NCI-H2029 (cell line): ENCODE measurements at regions not wholly inside any gene's neighbourhood (a gene's known extent, or its start where the extent isn't known, plus 50 kb on each side); places are given as distances from the start of the nearest gene placed in this dataset.
"Not testable (repeated sequence)": the region's sequence is repeated elsewhere in the genome, so short reads cannot be mapped to it uniquely, and the experiment has no call there.

ENCODE experiments used
- DNase-seq: peaks from one replicate; lab custom pipeline; 2025; lab: John Stamatoyannopoulos, UW

- no peak for DNase-seq
Observed at GRCh38 chr6:145112711-145113148, 622.6 kb downstream of the EPM2A start.

DNA sequence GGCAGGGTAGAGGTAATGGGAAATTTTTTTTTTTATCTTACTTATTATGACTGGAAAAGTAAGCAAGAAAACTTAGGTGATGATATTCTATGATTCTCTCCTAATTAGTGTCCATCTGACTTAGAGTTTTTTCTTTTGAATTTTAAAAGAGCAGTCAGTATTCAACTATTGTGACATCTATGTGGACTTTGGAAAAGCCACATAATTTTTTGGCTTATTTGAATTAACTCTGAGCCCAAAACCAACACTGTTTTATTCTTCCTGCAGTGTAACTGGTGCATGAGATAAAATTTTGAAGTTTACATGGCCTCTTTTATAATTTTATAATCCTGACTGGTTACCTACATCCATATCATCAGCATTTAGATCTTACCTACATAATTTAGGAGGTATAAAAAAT, 619.7 kb downstream of the EPM2A start:
- DNase-seq, result no peak

- no peak for DNase-seq
Observed at GRCh38 chr6:145116591-145117178, 618.6 kb downstream of the EPM2A start.

GRCh38 chr6:145118224-145118623, 617.1 kb downstream of the EPM2A start:
- no peak for DNase-seq

DNA sequence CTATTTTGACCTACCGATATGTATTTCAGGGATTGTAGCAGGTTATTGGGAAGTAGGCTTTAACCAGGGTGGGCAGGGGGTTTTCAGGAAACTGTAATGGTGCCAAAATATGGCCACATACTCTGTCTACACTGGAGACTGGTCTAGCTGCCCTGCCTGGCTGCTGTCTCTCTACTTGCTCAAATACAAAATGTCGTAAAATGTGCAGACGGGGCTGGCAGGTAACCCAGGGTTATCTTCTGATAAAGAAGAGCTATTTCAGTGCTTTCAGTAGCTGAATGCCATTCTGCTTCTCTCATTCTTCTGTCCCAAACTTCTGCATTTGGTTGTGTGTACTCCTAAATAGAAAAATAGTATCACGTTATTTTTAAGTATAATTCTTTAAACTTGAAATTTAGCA, 616.2 kb downstream of the EPM2A start:
- no peak for DNase-seq

GRCh38 chr6:145132709-145133108, 602.6 kb downstream of the EPM2A start:
- no peak for DNase-seq

GRCh38 chr6:145135702-145136101, 599.6 kb downstream of the EPM2A start:
- DNase-seq, result no peak

GRCh38 chr6:145137425-145137824, 597.9 kb downstream of the EPM2A start:
- DNase-seq, result no peak

DNA sequence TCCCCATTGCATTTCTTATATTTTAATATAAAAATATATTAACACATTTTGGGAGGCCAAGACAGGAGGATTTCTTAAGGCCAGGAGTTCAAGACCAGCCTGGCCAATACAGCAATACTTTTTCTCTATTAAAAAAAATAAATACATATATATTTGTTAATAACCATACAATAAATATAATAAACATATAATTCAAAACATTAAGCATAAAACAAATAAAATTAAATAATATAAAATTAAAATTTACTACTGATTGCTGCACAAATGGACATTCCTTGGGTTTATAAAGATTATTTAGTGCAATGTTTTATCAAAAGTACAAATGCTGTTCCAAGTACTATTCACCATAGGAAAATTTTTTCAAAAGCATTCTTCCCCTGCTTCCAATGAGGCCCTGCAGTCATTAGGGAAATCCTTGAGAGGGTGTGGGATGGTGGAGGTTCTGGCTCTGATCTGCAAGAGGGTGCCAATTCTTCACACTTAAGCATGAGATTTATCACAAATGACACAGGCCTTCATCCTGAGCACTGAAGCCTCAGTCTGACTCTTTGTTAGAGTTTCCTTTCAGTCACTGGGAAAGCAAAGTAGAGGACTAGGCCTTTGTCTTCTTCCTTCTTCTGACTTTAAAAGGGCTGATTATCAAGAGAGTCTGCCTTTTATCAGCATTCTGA, 596.7 kb downstream of the EPM2A start:
- DNase-seq, result no peak

- no peak for DNase-seq
Observed at GRCh38 chr6:145139140-145139850, 596.0 kb downstream of the EPM2A start.

DNA sequence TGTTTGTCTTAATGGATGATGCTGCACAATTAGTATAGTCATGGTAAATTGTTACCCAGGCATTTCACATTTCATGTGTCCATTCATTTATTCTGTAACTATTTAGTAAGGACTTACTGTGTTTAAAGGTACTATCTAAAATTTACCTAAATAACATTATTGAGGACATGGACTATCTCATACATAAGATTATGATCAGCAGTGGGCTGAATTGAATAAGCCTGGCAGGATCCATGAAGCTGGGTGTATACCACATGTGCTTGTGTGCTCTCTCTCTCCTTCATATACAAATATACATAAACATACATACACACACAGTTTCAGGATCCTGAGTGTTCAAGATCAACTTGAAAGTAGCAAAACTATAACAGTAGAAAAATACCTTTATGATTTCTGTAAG, 595.4 kb downstream of the EPM2A start:
- no peak for DNase-seq

DNA sequence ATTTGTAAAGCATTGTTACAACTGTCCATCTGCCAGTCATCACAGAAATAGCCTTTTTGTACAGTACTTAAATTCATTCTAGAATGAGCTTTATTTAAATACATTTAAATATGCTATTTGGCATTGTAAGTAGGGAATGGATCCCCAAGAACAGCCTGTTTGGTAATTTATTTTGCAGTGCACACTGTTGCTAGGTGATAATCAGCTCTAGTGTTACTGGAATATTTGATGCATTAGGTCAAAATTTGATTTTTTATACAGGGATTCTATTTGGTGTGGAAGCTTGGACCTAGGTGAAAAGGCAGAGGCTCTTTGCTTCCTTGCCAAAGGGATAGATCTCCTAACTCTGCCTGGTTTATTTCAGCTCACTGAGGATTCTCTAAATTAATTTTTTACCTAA, 593.7 kb downstream of the EPM2A start:
- no peak for DNase-seq

- no peak for DNase-seq
Observed at GRCh38 chr6:145142958-145143357, 592.4 kb downstream of the EPM2A start.

DNA sequence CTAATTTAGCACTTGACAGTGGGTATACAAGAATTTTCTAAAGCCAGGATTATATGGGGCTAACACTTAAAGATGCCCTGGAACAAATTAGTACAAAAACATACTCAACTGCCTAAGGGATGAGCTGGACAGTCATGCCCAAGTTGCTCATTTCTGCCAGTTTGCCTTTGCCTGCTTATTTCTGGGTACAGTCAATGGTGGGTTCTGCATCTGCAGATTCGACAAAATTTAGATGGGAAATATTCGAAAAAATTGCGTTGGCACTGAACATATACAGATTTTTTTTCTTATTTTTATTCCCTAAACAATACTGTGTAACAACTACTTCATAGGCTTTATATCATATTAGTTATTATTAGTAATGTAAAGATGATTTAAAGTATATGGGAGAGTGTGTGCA, 591.9 kb downstream of the EPM2A start:
- no peak for DNase-seq

GRCh38 chr6:145147559-145147958, 587.8 kb downstream of the EPM2A start:
- DNase-seq, result no peak

DNA sequence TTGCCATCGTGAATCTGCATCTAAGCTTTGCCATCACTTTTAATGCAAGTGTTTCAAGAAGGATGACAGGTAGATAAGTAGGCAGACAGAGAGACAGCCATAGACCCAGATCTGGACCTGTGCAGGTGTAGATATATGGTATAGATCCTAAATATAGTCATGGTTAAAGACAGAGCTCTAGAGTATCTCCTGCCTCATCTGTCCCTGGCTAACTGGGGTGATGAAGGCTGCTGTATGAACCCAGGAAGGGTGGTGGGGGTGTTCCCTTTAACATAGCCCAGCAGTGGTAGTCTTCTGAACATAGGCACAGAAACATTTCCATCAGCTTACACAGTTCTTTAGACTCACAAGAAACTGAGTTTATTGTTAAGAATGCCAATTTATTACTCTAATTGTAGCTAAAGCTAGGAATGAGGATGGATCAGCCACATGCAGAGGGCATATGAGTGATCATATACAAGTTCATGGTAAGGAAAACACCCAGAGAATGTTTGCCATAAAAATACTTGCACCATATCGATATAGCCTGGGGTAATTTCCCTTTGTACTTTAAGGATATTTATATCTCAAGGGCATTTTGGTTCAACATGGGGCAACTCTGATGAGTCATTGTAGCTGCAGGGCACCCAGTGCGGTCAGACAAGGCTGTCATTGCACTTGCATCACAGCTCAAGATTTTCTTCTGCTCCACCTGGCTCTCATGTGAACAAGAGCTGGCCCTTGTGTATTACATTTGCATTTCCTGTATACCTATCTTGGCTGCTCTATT, 587.2 kb downstream of the EPM2A start:
- peak; percentile 3 for DNase-seq

- DNase-seq, result no peak
Observed at GRCh38 chr6:145148776-145149175, 586.5 kb downstream of the EPM2A start.

GRCh38 chr6:145151624-145152023, 583.7 kb downstream of the EPM2A start:
- DNase-seq, result peak; percentile 5

DNA sequence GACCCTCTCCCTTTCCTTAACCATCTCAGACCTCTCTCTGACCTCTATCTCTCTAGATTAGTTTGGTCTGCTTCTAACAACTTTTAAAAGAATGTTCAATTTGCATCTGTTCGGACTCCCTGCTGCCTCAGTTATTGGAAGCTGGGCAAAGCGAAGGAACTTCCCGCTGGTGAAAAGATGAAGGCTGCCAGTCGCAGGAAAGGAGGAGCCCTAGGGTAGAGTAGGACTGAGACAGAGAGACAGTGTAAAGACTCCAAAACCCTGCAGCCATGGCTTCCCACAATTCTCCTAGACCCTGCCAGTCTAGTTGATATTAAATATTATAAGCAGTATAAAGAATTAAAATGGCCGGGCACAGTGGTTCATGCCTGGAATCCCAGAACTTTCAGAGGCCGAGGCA, 581.8 kb downstream of the EPM2A start:
- no peak for DNase-seq

- no peak for DNase-seq
Observed at GRCh38 chr6:145155411-145155810, 579.9 kb downstream of the EPM2A start.

DNA sequence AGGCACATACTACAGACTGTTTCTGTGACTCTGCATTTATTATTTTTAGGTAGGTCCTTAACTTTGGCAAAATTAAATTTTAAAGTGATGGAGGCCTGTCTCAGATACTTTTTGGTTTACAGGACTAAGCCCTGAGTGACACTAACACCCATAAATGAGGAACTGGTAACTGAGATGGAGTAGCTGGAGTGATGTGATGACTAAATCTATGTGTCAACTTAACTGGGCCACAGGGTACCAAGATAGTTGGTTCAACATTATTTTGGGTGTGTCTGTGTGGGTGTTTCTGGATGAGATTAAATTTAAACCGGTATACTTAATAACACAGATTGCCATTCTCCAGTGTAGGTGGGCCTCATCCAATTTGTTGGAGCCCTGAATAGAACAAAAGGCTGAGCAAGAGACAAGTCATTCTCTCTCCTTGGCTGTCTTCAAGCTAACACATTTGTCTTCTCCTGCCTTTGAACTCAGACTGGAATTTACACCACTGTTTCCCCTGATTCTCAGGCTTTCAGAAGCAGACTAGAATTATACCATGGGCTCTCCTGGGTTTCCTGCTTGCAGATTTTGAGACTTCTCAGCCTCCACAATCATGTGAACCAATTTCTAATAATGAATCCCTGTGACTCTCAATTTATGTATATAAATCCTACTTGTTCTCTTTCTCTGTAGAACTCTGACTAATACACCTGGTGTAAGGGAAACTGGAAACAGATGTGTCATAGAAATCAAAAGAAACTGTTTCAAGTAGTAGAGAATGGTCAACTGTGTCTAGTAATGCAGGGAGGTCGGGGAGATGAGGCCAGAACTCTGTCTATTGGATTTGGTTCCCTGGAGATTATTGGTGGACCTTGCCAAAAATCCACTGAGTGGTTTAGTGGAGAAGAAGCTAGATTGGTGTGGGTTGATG, 579.2 kb downstream of the EPM2A start:
- no peak for DNase-seq

DNA sequence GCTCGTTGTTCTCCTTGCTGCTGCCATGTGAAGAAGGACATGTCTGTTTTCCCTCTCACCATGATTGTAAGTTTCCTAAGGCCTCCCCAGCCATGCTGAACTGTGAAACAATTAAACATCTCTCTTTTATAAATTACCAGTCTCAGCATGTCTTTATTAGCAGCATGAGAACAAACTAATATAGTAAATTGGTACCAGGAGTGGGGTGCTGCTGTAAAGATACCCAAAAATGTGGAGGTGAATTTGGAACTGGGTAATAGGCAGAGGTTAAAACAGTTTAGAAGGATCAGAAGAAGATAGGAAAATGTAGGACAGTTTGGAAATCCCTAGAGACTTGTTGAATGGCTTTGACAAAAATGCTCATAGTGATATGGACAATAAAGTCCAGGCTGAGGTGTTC, 576.7 kb downstream of the EPM2A start:
- not testable (repeated sequence) for DNase-seq
